AG09309 (cell line): ENCODE measurements at regions not wholly inside any gene's neighbourhood (a gene's known extent, or its start where the extent isn't known, plus 50 kb on each side); places are given as distances from the start of the nearest gene placed in this dataset.
"Not testable (repeated sequence)": the region's sequence is repeated elsewhere in the genome, so short reads cannot be mapped to it uniquely, and the experiment has no call there.

ENCODE experiments used
- DNase-seq: peaks from one replicate; pipeline ENCODE4 v3.0.0-alpha.2; 2010; ENCODE audit warnings: low read depth
- H3K4me3 ChIP-seq: 2 replicates; pipeline ENCODE4 v1.5.1; 2011; ENCODE audit warnings: mild to moderate bottlenecking, low read depth, low read length, moderate library complexity; ENCODE audit not compliant: control insufficient read depth
- CTCF ChIP-seq: IDR thresholded peaks from 2 replicates; pipeline ENCODE4 v1.5.1; 2011; ENCODE audit warnings: mild to moderate bottlenecking, low read depth, low read length, inconsistent platforms; ENCODE audit not compliant: insufficient read depth, control insufficient read depth; ENCODE audit errors: missing control alignments

- no peak overlapping the region for H3K4me3 ChIP-seq
- no peak for DNase-seq
- TF ChIP-seq CTCF: no peak
These were observed 114.2 kb downstream of the SLC16A1 start for GRCh38 chr1:112841825-112842224.

GRCh38 chr1:112840631-112841624 is 115.1 kb downstream of the SLC16A1 start:
- no peak for TF ChIP-seq CTCF
- no peak for DNase-seq
- no peak overlapping the region for H3K4me3 ChIP-seq

GRCh38 chr1:112836642-112837041 is 119.4 kb downstream of the SLC16A1 start:
- no peak overlapping the region for H3K4me3 ChIP-seq
- TF ChIP-seq CTCF: no peak

GRCh38 chr1:112833806-112834205 is 118.7 kb upstream of the PPM1J start:
- H3K4me3 ChIP-seq: no peak overlapping the region
- DNase-seq: no peak
- TF ChIP-seq CTCF: no peak

More at GRCh38 chr1:112836642-112837041, 119.4 kb downstream of the SLC16A1 start:
- no peak for DNase-seq

GRCh38 chr1:112832259-112832658 is 117.1 kb upstream of the PPM1J start:
- DNase-seq: not testable (repeated sequence)

GRCh38 chr1:112829691-112830090 is 114.6 kb upstream of the PPM1J start:
- H3K4me3 ChIP-seq, DNase-seq: not testable (repeated sequence)

More at GRCh38 chr1:112832259-112832658, 117.1 kb upstream of the PPM1J start:
- H3K4me3 ChIP-seq: not testable (repeated sequence)

GRCh38 chr1:112828716-112829115 is 113.6 kb upstream of the PPM1J start:
- DNase-seq: no peak
- TF ChIP-seq CTCF: no peak
- no peak overlapping the region for H3K4me3 ChIP-seq

GRCh38 chr1:112827391-112827790 is 112.3 kb upstream of the PPM1J start:
- not testable (repeated sequence) for DNase-seq, H3K4me3 ChIP-seq
